ENCODE measurements at regions not wholly inside any gene's neighbourhood (a gene's known extent, or its start where the extent isn't known, plus 50 kb on each side); places are given as distances from the start of the nearest gene placed in this dataset.

DNA sequence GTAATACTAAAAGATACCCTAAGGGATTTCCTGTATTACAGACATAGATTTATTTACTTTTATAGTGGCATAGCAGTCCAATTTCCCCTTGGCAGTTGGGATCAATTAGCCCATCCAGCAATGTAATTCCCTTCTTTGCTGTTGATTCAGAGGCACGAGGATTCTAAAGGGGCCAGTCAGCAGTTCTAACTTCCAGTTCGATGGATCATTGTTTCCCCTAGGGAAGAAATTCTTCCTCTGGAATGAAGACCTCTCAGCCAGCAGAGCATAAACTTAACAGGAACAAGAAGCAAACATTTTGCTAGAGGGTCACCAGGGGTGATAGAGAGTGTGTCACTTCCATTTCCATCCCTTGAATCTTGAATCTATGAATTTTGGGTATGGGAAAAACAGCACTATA is 395.7 kb upstream of the NOVA1 start:
- H3K4me1 ChIP-seq (ENCODE audit: control insufficient read depth, insufficient read depth, low read length), result 0 out of 2 replicates have a peak, but pooled peaks cover 5% of the 10 kb centered on the region
- no peak overlapping the region for H3K27ac ChIP-seq (ENCODE audit: low read depth, low read length)
- H3K9ac ChIP-seq (ENCODE audit: low read depth, low read length), result no peak overlapping the region
- H3K36me3 ChIP-seq (ENCODE audit: control insufficient read depth, insufficient read depth, low read length), result no peaks in the 10 kb centered on the region
- no peaks in the 10 kb centered on the region for H3K27me3 ChIP-seq (ENCODE audit: control insufficient read depth, insufficient read depth, low read length)
- no peak overlapping the region for H3K4me3 ChIP-seq (ENCODE audit: low read depth, low read length)
- no peaks in the 10 kb centered on the region for H3K9me3 ChIP-seq (ENCODE audit: control insufficient read depth, insufficient read depth, low read length)

- Histone ChIP-seq H3K27ac (ENCODE audit: low read depth, low read length) (no peak overlapping the region), H3K4me3 (ENCODE audit: low read depth, low read length) (no peak overlapping the region), H3K4me1 (ENCODE audit: control insufficient read depth, insufficient read depth, low read length) (no peaks in the 10 kb centered on the region), H3K9ac (ENCODE audit: low read depth, low read length) (no peak overlapping the region), H3K9me3 (ENCODE audit: control insufficient read depth, insufficient read depth, low read length) (no peaks in the 10 kb centered on the region), H3K36me3 (ENCODE audit: control insufficient read depth, insufficient read depth, low read length) (no peaks in the 10 kb centered on the region), H3K27me3 (ENCODE audit: control insufficient read depth, insufficient read depth, low read length) (no peaks in the 10 kb centered on the region)
Measured at GRCh38 chr14:26995301-26995700, 397.5 kb upstream of the NOVA1 start.

- no peak overlapping the region for H3K27ac ChIP-seq (ENCODE audit: low read depth, low read length)
- no peaks in the 10 kb centered on the region for H3K9me3 ChIP-seq (ENCODE audit: control insufficient read depth, insufficient read depth, low read length)
- no peaks in the 10 kb centered on the region for H3K4me1 ChIP-seq (ENCODE audit: control insufficient read depth, insufficient read depth, low read length)
- H3K4me3 ChIP-seq (ENCODE audit: low read depth, low read length), result no peak overlapping the region
- no peak overlapping the region for H3K9ac ChIP-seq (ENCODE audit: low read depth, low read length)
- no peaks in the 10 kb centered on the region for H3K36me3 ChIP-seq (ENCODE audit: control insufficient read depth, insufficient read depth, low read length)
- H3K27me3 ChIP-seq (ENCODE audit: control insufficient read depth, insufficient read depth, low read length), result no peaks in the 10 kb centered on the region
Measured at GRCh38 chr14:26996246-26996645, 398.4 kb upstream of the NOVA1 start.

DNA sequence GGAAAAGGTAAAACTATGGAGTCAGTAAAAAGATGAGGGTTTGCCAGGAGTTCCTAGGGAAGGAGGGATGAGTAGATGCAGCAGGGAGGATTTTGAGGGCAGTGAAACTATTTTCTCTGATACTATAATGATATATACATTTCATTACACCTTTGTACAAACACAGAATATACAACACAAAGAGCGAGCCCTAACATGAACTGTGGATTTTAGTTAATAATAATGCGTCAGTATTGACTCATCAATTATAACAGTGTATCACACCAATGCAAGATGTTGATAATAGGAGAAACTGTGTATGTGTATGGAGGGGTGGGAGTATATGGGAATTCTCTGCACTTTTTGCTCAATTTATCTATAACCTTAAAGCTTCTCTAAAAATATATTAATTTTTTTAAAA is 404.3 kb upstream of the NOVA1 start:
- Histone ChIP-seq H3K27ac (ENCODE audit: low read depth, low read length) (no peak overlapping the region), H3K36me3 (ENCODE audit: control insufficient read depth, insufficient read depth, low read length) (no peaks in the 10 kb centered on the region), H3K9me3 (ENCODE audit: control insufficient read depth, insufficient read depth, low read length) (no peaks in the 10 kb centered on the region)

DNA sequence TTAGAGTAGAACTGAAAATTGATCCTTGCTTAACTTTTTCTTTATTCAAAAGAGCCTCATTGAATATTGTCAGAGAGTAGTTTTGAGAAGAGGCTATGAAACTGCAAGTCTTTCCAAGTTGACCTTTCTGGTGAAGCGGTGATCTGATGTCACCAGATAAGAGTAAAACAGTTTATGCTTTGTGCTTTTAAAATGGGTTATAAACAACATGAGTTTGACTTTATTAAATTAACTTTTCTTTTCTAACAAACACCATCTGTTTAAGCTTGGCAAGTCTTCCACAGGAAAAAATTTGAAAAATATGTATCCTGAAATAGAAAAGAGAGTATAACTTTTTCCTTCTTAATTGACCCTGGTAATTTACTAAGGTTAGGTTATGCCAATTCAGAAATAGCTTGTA is 408.7 kb upstream of the NOVA1 start:
- H3K4me3 ChIP-seq (ENCODE audit: low read depth, low read length), result no peak overlapping the region
- peaks cover 5% of the 10 kb centered on the region; the same call in 1 of the 2 replicates for H3K9me3 ChIP-seq (ENCODE audit: control insufficient read depth, insufficient read depth, low read length)
- H3K27me3 ChIP-seq (ENCODE audit: control insufficient read depth, insufficient read depth, low read length), result no peaks in the 10 kb centered on the region
- no peak overlapping the region for H3K9ac ChIP-seq (ENCODE audit: low read depth, low read length)
- H3K36me3 ChIP-seq (ENCODE audit: control insufficient read depth, insufficient read depth, low read length), result no peaks in the 10 kb centered on the region
- no peaks in the 10 kb centered on the region for H3K4me1 ChIP-seq (ENCODE audit: control insufficient read depth, insufficient read depth, low read length)
- no peak overlapping the region for H3K27ac ChIP-seq (ENCODE audit: low read depth, low read length)

More for the DNA sequence above, 404.3 kb upstream of the NOVA1 start:
- Histone ChIP-seq H3K27me3 (ENCODE audit: control insufficient read depth, insufficient read depth, low read length) (no peaks in the 10 kb centered on the region), H3K4me3 (ENCODE audit: low read depth, low read length) (no peak overlapping the region), H3K9ac (ENCODE audit: low read depth, low read length) (no peak overlapping the region), H3K4me1 (ENCODE audit: control insufficient read depth, insufficient read depth, low read length) (no peaks in the 10 kb centered on the region)

DNA sequence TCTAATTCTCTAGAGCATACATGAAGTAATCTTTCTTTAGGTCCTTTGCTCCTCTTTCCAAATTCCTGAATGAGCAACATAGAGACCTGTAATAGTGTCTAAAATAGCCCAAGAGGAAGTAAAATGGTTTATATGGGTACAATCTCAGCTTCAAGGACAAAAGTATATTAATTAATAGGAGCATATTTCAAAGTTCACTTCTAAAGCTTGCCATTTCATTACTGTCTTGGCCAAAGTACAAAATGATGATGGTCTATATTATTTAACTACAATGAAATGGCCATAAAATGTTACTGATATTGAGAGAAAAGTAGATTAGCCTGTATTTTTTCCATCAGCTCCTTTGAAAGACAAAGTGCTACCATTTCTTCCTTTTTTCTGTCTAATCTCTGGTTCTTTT is 410.4 kb upstream of the NOVA1 start:
- no peaks in the 10 kb centered on the region for H3K36me3 ChIP-seq (ENCODE audit: control insufficient read depth, insufficient read depth, low read length)

DNA sequence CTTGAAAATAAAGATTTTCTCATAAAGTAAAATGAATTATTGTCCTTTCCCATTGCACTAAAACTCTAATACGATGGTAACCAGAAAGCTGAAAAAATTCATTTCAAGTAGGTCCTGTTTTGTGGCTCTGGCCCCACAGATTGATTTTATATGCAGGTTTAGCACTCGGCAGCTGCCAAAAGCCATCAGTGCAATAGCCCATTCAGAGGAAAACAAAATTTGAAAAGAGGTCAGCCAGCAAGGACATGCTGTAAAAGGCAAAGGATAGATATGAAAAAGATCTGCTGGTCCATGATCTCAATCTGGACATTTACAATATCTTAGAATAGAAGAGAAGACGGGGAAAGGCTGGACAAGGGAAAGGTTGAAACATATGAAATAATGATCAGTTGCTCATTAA is 414.8 kb upstream of the NOVA1 start:
- Histone ChIP-seq H3K36me3 (ENCODE audit: control insufficient read depth, insufficient read depth, low read length) (no peaks in the 10 kb centered on the region), H3K9ac (ENCODE audit: low read depth, low read length) (no peak overlapping the region), H3K4me3 (ENCODE audit: low read depth, low read length) (no peak overlapping the region), H3K9me3 (ENCODE audit: control insufficient read depth, insufficient read depth, low read length) (peaks cover 5% of the 10 kb centered on the region; the same call in 1 of the 2 replicates), H3K27me3 (ENCODE audit: control insufficient read depth, insufficient read depth, low read length) (no peaks in the 10 kb centered on the region), H3K4me1 (ENCODE audit: control insufficient read depth, insufficient read depth, low read length) (no peaks in the 10 kb centered on the region), H3K27ac (ENCODE audit: low read depth, low read length) (no peak overlapping the region)

More for the DNA sequence above, 410.4 kb upstream of the NOVA1 start:
- no peak overlapping the region for H3K9ac ChIP-seq (ENCODE audit: low read depth, low read length)
- H3K27ac ChIP-seq (ENCODE audit: low read depth, low read length), result no peak overlapping the region
- H3K27me3 ChIP-seq (ENCODE audit: control insufficient read depth, insufficient read depth, low read length), result no peaks in the 10 kb centered on the region
- no peak overlapping the region for H3K4me3 ChIP-seq (ENCODE audit: low read depth, low read length)
- peaks cover 5% of the 10 kb centered on the region; the same call in 1 of the 2 replicates for H3K9me3 ChIP-seq (ENCODE audit: control insufficient read depth, insufficient read depth, low read length)
- H3K4me1 ChIP-seq (ENCODE audit: control insufficient read depth, insufficient read depth, low read length), result no peaks in the 10 kb centered on the region

GRCh38 chr14:27013678-27014077 is 415.8 kb upstream of the NOVA1 start:
- Histone ChIP-seq H3K27ac (ENCODE audit: low read depth, low read length) (no peak overlapping the region), H3K9ac (ENCODE audit: low read depth, low read length) (no peak overlapping the region), H3K27me3 (ENCODE audit: control insufficient read depth, insufficient read depth, low read length) (no peaks in the 10 kb centered on the region), H3K9me3 (ENCODE audit: control insufficient read depth, insufficient read depth, low read length) (peaks cover 5% of the 10 kb centered on the region; the same call in 1 of the 2 replicates), H3K36me3 (ENCODE audit: control insufficient read depth, insufficient read depth, low read length) (no peaks in the 10 kb centered on the region), H3K4me3 (ENCODE audit: low read depth, low read length) (no peak overlapping the region), H3K4me1 (ENCODE audit: control insufficient read depth, insufficient read depth, low read length) (no peaks in the 10 kb centered on the region)

DNA sequence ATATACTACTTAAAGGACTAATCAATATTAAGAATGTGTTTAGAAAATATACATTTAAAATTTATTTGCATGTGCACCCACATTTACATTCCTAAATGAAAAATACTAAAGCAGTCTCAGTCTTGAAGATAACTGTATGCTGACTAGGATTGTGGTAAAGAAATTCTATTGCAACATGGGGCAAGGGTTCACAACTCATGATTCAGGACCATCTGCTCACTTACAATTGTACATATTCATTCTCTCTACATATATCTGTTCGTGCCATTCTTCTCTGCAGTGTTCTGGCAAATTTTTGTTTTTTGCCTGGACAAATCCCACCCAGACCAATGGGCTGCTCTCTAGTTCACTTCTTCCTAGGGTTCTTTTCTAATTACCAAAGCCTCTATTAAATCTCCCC is 417.2 kb upstream of the NOVA1 start:
- Histone ChIP-seq H3K27ac (ENCODE audit: low read depth, low read length) (no peak overlapping the region), H3K4me3 (ENCODE audit: low read depth, low read length) (no peak overlapping the region), H3K27me3 (ENCODE audit: control insufficient read depth, insufficient read depth, low read length) (no peaks in the 10 kb centered on the region), H3K36me3 (ENCODE audit: control insufficient read depth, insufficient read depth, low read length) (no peaks in the 10 kb centered on the region), H3K4me1 (ENCODE audit: control insufficient read depth, insufficient read depth, low read length) (no peaks in the 10 kb centered on the region), H3K9ac (ENCODE audit: low read depth, low read length) (no peak overlapping the region), H3K9me3 (ENCODE audit: control insufficient read depth, insufficient read depth, low read length) (peaks cover 1% of the 10 kb centered on the region; the same call in 1 of the 2 replicates)

GRCh38 chr14:27025648-27026047 is 427.8 kb upstream of the NOVA1 start:
- H3K27me3 ChIP-seq (ENCODE audit: control insufficient read depth, insufficient read depth, low read length), result no peaks in the 10 kb centered on the region
- no peaks in the 10 kb centered on the region for H3K36me3 ChIP-seq (ENCODE audit: control insufficient read depth, insufficient read depth, low read length)
- H3K9ac ChIP-seq (ENCODE audit: low read depth, low read length), result no peak overlapping the region
- H3K4me3 ChIP-seq (ENCODE audit: low read depth, low read length), result no peak overlapping the region
- no peaks in the 10 kb centered on the region for H3K9me3 ChIP-seq (ENCODE audit: control insufficient read depth, insufficient read depth, low read length)
- no peaks in the 10 kb centered on the region for H3K4me1 ChIP-seq (ENCODE audit: control insufficient read depth, insufficient read depth, low read length)
- no peak overlapping the region for H3K27ac ChIP-seq (ENCODE audit: low read depth, low read length)

GRCh38 chr14:27026097-27026496 is 428.3 kb upstream of the NOVA1 start:
- Histone ChIP-seq H3K9ac (ENCODE audit: low read depth, low read length) (no peak overlapping the region), H3K9me3 (ENCODE audit: control insufficient read depth, insufficient read depth, low read length) (no peaks in the 10 kb centered on the region), H3K4me1 (ENCODE audit: control insufficient read depth, insufficient read depth, low read length) (no peaks in the 10 kb centered on the region), H3K4me3 (ENCODE audit: low read depth, low read length) (no peak overlapping the region), H3K36me3 (ENCODE audit: control insufficient read depth, insufficient read depth, low read length) (no peaks in the 10 kb centered on the region), H3K27me3 (ENCODE audit: control insufficient read depth, insufficient read depth, low read length) (no peaks in the 10 kb centered on the region), H3K27ac (ENCODE audit: low read depth, low read length) (no peak overlapping the region)

DNA sequence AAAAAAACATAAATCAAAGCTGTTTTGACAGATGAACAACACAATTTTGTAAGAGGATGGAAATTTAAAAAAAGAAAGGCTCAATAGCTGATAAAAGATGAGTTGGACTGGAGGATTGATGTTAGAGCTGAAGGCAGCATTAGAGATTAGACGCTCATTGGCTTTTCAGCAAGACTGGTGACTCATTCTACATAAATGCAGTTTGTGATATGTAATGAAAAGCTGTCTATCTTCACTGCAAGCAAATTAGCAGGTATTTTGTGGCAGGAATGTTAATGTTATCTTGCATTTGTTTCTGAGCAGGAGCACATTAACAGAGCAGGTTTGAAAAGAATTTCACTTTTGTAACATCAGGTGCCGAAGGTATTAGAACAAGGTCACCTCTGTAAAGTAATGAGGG is 442.7 kb upstream of the NOVA1 start:
- no peaks in the 10 kb centered on the region for H3K9me3 ChIP-seq (ENCODE audit: control insufficient read depth, insufficient read depth, low read length)
- H3K4me3 ChIP-seq (ENCODE audit: low read depth, low read length), result no peak overlapping the region
- H3K27ac ChIP-seq (ENCODE audit: low read depth, low read length), result no peak overlapping the region
- H3K4me1 ChIP-seq (ENCODE audit: control insufficient read depth, insufficient read depth, low read length), result no peaks in the 10 kb centered on the region
- no peaks in the 10 kb centered on the region for H3K36me3 ChIP-seq (ENCODE audit: control insufficient read depth, insufficient read depth, low read length)
- H3K27me3 ChIP-seq (ENCODE audit: control insufficient read depth, insufficient read depth, low read length), result no peaks in the 10 kb centered on the region
- H3K9ac ChIP-seq (ENCODE audit: low read depth, low read length), result no peak overlapping the region
